SU-DHL-6 (cell line): ENCODE measurements at regions not wholly inside any gene's neighbourhood (a gene's known extent, or its start where the extent isn't known, plus 50 kb on each side); places are given as distances from the start of the nearest gene placed in this dataset.

Source experiments
- H2AFZ ChIP-seq: fragments of 200-600 bp; sonication (generic); 2 replicates; pipeline ENCODE4 v1.6.1; 2014; ENCODE audit warnings: low read depth, mild to moderate bottlenecking, moderate library complexity, mixed read lengths, antibody characterized with exemption, low read length; ENCODE audit not compliant: severe bottlenecking
- H3F3A ChIP-seq: fragments of 200-600 bp; shearing (Covaris generic); 2 replicates; pipeline ENCODE4 v1.6.0; 2016; ENCODE audit warnings: antibody characterized with exemption, mild to moderate bottlenecking; ENCODE audit not compliant: insufficient read depth
- H3K27ac ChIP-seq: fragments of 200-600 bp; sonication (generic); 2 replicates; pipeline ENCODE4 v1.5.1; 2016; ENCODE audit warnings: low read depth, mild to moderate bottlenecking, low read length, moderate library complexity, mixed read lengths
- H3K27me3 ChIP-seq: fragments of 200-600 bp; sonication (generic), shearing (Covaris generic); 2 replicates; pipeline ENCODE4 v1.6.0; 2014; ENCODE audit warnings: mild to moderate bottlenecking, low read length
- H3K36me3 ChIP-seq: fragments of 200-600 bp; sonication (generic); 2 replicates; pipeline ENCODE4 v1.6.1; 2014; ENCODE audit warnings: mild to moderate bottlenecking, low read length, mixed read lengths
- H3K4me2 ChIP-seq: fragments of 300-600, 200-600 bp; shearing (Covaris generic), sonication (generic); 2 replicates; pipeline ENCODE4 v1.6.0; 2014; ENCODE audit warnings: low read length, low read depth, mild to moderate bottlenecking; ENCODE audit not compliant: poor library complexity, severe bottlenecking
- H3K4me3 ChIP-seq: fragments of 200-600 bp; sonication (generic); 2 replicates; pipeline ENCODE4 v1.5.1; 2014; ENCODE audit warnings: antibody characterized with exemption, low read length, mild to moderate bottlenecking, mixed read lengths; ENCODE audit not compliant: insufficient read depth, poor library complexity, severe bottlenecking
- H3K79me2 ChIP-seq: fragments of 200-600 bp; sonication (generic); 2 replicates; pipeline ENCODE4 v1.6.1; 2014; ENCODE audit warnings: mild to moderate bottlenecking, low read length, moderate library complexity; ENCODE audit not compliant: insufficient read depth
- H3K9ac ChIP-seq: fragments of 200-600 bp; sonication (generic); 2 replicates; pipeline ENCODE4 v1.7.0; 2014; ENCODE audit warnings: mild to moderate bottlenecking, low read length
- H3K9me2 ChIP-seq: fragments of 200-600 bp; sonication (generic); replicated peaks from 2 replicates; pipeline ENCODE4 v1.6.1; 2014; ENCODE audit warnings: low read length; ENCODE audit not compliant: insufficient read depth
- H3K9me3 ChIP-seq: fragments of 200-600 bp; sonication (generic); 2 replicates; pipeline ENCODE4 v1.6.1; 2014; ENCODE audit warnings: low read length, mixed read lengths; ENCODE audit not compliant: insufficient read depth
- H4K20me1 ChIP-seq: fragments of 200-600 bp; sonication (generic); 2 replicates; pipeline ENCODE4 v1.6.1; 2014; ENCODE audit warnings: low read depth, mild to moderate bottlenecking, antibody characterized with exemption, low read length, moderate library complexity, mixed read lengths
- EZH2phosphoT487 ChIP-seq: fragments of 200-600 bp; sonication (generic), shearing (Covaris generic); conservative IDR thresholded peaks from 2 replicates; pipeline ENCODE4 v1.6.1; 2018; ENCODE audit warnings: mild to moderate bottlenecking, antibody characterized with exemption, low read length, moderate library complexity, mixed read lengths
- TF ChIP-seq, protein P1 (sequence below): fragments of 200-600 bp; sonication (generic); IDR thresholded peaks from one replicate; pipeline ENCODE4 v1.5.1; 2017; ENCODE audit warnings: antibody characterized with exemption, mild to moderate bottlenecking, low read length, moderate library complexity; ENCODE audit not compliant: insufficient read depth, poor library complexity, severe bottlenecking

GRCh38 chr18:61738042-61738441 is 154.8 kb downstream of the RNF152 start:
- no peaks in the 10 kb centered on the region for H3F3A ChIP-seq
- no peaks in the 10 kb centered on the region for H4K20me1 ChIP-seq
- H3K4me2 ChIP-seq = no peak overlapping the region
- H2AFZ ChIP-seq = no peak overlapping the region
- no peaks in the 10 kb centered on the region for H3K79me2 ChIP-seq
- no peaks in the 10 kb centered on the region for H3K9me2 ChIP-seq
- H3K9me3 ChIP-seq = no peaks in the 10 kb centered on the region
- TF ChIP-seq EZH2phosphoT487 = no peak
- TF ChIP-seq, protein P1, sequence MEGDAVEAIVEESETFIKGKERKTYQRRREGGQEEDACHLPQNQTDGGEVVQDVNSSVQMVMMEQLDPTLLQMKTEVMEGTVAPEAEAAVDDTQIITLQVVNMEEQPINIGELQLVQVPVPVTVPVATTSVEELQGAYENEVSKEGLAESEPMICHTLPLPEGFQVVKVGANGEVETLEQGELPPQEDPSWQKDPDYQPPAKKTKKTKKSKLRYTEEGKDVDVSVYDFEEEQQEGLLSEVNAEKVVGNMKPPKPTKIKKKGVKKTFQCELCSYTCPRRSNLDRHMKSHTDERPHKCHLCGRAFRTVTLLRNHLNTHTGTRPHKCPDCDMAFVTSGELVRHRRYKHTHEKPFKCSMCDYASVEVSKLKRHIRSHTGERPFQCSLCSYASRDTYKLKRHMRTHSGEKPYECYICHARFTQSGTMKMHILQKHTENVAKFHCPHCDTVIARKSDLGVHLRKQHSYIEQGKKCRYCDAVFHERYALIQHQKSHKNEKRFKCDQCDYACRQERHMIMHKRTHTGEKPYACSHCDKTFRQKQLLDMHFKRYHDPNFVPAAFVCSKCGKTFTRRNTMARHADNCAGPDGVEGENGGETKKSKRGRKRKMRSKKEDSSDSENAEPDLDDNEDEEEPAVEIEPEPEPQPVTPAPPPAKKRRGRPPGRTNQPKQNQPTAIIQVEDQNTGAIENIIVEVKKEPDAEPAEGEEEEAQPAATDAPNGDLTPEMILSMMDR = no peak
- no peaks in the 10 kb centered on the region for H3K27me3 ChIP-seq
- no peak overlapping the region for H3K27ac ChIP-seq
- no peaks in the 10 kb centered on the region for H3K36me3 ChIP-seq
- no peak overlapping the region for H3K4me3 ChIP-seq
- no peak overlapping the region for H3K9ac ChIP-seq

GRCh38 chr18:61736133-61736532 is 156.7 kb downstream of the RNF152 start:
- no peak overlapping the region for H3K4me3 ChIP-seq
- H3K9ac ChIP-seq = no peak overlapping the region
- no peaks in the 10 kb centered on the region for H3K36me3 ChIP-seq
- H3K27ac ChIP-seq = no peak overlapping the region
- H2AFZ ChIP-seq = no peak overlapping the region
- no peak for TF ChIP-seq EZH2phosphoT487
- TF ChIP-seq, protein P1 = no peak
- H3K27me3 ChIP-seq = no peaks in the 10 kb centered on the region
- no peaks in the 10 kb centered on the region for H3K9me3 ChIP-seq
- H3K4me2 ChIP-seq = no peak overlapping the region
- H4K20me1 ChIP-seq = no peaks in the 10 kb centered on the region
- H3K79me2 ChIP-seq = no peaks in the 10 kb centered on the region
- H3F3A ChIP-seq = no peaks in the 10 kb centered on the region
- H3K9me2 ChIP-seq = no peaks in the 10 kb centered on the region

DNA sequence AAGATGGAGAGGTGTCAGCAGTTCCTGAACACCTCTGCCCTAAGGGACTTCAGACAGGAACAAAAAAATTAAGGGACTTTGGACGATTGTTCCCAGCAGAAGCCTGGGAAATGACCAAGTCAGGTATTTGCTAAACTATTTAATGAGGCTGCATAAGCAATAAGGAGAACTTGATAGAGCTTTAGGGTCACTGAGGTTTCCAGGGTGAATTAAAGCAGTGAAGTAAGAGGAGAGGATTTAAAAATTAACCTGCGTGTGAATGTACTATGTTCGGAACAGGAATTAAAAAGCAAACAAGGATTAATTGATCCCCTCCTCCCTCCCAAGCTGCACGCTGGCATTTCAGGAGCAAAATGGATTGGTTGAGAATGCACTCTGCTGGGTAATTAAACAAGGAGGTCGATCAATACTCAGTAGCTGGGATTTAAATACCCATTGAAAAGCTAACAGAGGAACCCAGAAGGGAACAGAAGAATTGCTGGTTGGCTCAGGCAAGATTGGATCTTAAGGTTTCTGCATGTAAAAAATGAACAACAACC is 157.2 kb downstream of the RNF152 start:
- Histone ChIP-seq H3K27me3 (no peaks in the 10 kb centered on the region), H4K20me1 (no peaks in the 10 kb centered on the region), H3K79me2 (no peaks in the 10 kb centered on the region), H3K4me2 (no peak overlapping the region), H3K9ac (no peak overlapping the region), H3K36me3 (no peaks in the 10 kb centered on the region), H3F3A (no peaks in the 10 kb centered on the region), H3K9me2 (no peaks in the 10 kb centered on the region), H3K4me3 (no peak overlapping the region), H3K9me3 (no peaks in the 10 kb centered on the region), H2AFZ (no peak overlapping the region), H3K27ac (no peak overlapping the region)
- TF ChIP-seq, protein P1 = no peak
- TF ChIP-seq EZH2phosphoT487 = no peak
